ENCODE measurements at regions not wholly inside any gene's neighbourhood (a gene's known extent, or its start where the extent isn't known, plus 50 kb on each side); places are given as distances from the start of the nearest gene placed in this dataset.

DNA sequence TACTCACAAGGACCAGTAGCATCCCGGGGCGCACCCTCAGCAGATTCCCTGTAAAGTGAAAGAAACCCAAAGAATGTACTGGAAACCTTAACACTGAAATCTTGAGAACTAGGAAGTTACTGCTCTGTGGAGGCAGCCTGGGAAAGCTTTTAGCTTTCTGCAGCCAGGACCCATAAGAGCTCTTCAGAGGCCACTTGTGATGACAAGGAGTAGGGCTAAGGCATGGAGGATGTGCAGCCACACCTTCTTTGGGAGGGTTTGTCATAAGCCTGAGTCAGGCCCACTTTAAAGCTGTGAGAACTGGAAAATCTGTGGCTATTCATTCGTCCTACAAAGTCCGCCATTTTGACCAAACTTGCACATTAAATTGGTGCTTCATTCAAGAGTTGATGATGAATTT lies 291.1 kb upstream of the TLE4 start:
- no peaks in the 10 kb centered on the region for H3K4me1 ChIP-seq (ENCODE audit: insufficient read depth, low read length, poor library complexity, severe bottlenecking)
- no peaks in the 10 kb centered on the region for H3K36me3 ChIP-seq (ENCODE audit: insufficient read depth, low read length, poor library complexity, severe bottlenecking)
- intact Hi-C loops (cut with micrococcal nuclease; ENCODE audit: unreplicated experiment): no loop called here
- no peak overlapping the region for H3K27ac ChIP-seq (ENCODE audit: low read depth, low read length, poor library complexity, severe bottlenecking)
- no TSS peak for BruUV-seq (replicated peaks)
- no peak for TF ChIP-seq EZH2 (IDR thresholded peaks at IDR 0.05; ENCODE audit: borderline replicate concordance, low read depth, low read length, poor library complexity, severe bottlenecking)
- TF ChIP-seq, protein P1, sequence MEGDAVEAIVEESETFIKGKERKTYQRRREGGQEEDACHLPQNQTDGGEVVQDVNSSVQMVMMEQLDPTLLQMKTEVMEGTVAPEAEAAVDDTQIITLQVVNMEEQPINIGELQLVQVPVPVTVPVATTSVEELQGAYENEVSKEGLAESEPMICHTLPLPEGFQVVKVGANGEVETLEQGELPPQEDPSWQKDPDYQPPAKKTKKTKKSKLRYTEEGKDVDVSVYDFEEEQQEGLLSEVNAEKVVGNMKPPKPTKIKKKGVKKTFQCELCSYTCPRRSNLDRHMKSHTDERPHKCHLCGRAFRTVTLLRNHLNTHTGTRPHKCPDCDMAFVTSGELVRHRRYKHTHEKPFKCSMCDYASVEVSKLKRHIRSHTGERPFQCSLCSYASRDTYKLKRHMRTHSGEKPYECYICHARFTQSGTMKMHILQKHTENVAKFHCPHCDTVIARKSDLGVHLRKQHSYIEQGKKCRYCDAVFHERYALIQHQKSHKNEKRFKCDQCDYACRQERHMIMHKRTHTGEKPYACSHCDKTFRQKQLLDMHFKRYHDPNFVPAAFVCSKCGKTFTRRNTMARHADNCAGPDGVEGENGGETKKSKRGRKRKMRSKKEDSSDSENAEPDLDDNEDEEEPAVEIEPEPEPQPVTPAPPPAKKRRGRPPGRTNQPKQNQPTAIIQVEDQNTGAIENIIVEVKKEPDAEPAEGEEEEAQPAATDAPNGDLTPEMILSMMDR (conservative IDR thresholded peaks at IDR 0.05; ENCODE audit: low read depth, low read length): no peak
- DNase-seq (ENCODE audit: low spot score): no peak
- no peak overlapping the region for H3K4me3 ChIP-seq (ENCODE audit: low read depth, low read length, poor library complexity, severe bottlenecking)
- ChIA-PET POLR2A (ENCODE audit: low non-redundant PET) (no interaction called here), CTCF (no interaction called here)
- H3K9me3 ChIP-seq (ENCODE audit: low read depth, low read length, poor library complexity, severe bottlenecking): no peaks in the 10 kb centered on the region
- H3K27me3 ChIP-seq (replicated peaks; ENCODE audit: insufficient read depth, low read depth, low read length, poor library complexity): peaks cover 41% of the 10 kb centered on the region

DNA sequence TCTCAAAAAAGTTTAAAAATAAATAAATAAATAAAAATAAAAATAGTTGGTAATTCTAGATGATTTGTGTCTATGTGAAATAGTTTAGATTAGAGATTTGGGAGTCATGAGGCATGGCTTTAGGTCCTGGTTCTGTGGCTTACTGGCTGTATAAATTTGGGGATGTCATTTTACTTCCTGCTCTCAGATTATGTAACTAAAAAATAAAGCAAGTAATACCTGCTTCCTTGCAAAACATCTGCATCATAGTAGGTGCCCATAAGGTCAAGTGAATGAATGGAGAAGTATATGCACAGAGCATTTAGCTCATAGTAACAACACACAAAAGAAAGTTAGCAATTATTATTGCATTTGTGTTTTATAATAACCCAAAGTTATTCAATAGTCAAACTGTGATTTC lies 287.7 kb upstream of the TLE4 start:
- intact Hi-C loops (cut with micrococcal nuclease; ENCODE audit: unreplicated experiment): no loop called here
- H3K27ac ChIP-seq (ENCODE audit: low read depth, low read length, poor library complexity, severe bottlenecking): no peak overlapping the region
- no peaks in the 10 kb centered on the region for H3K36me3 ChIP-seq (ENCODE audit: insufficient read depth, low read length, poor library complexity, severe bottlenecking)
- no peaks in the 10 kb centered on the region for H3K4me1 ChIP-seq (ENCODE audit: insufficient read depth, low read length, poor library complexity, severe bottlenecking)
- H3K27me3 ChIP-seq (replicated peaks; ENCODE audit: insufficient read depth, low read depth, low read length, poor library complexity): peaks cover 64% of the 10 kb centered on the region
- no TSS peak for BruUV-seq (replicated peaks)
- no peak overlapping the region for H3K4me3 ChIP-seq (ENCODE audit: low read depth, low read length, poor library complexity, severe bottlenecking)
- no peaks in the 10 kb centered on the region for H3K9me3 ChIP-seq (ENCODE audit: low read depth, low read length, poor library complexity, severe bottlenecking)
- DNase-seq (ENCODE audit: low spot score): no peak
- TF ChIP-seq, protein P1 (conservative IDR thresholded peaks at IDR 0.05; ENCODE audit: low read depth, low read length): no peak
- no peak for TF ChIP-seq EZH2 (IDR thresholded peaks at IDR 0.05; ENCODE audit: borderline replicate concordance, low read depth, low read length, poor library complexity, severe bottlenecking)
- CTCF ChIA-PET: no interaction called here
- POLR2A ChIA-PET (ENCODE audit: low non-redundant PET): no interaction called here

DNA sequence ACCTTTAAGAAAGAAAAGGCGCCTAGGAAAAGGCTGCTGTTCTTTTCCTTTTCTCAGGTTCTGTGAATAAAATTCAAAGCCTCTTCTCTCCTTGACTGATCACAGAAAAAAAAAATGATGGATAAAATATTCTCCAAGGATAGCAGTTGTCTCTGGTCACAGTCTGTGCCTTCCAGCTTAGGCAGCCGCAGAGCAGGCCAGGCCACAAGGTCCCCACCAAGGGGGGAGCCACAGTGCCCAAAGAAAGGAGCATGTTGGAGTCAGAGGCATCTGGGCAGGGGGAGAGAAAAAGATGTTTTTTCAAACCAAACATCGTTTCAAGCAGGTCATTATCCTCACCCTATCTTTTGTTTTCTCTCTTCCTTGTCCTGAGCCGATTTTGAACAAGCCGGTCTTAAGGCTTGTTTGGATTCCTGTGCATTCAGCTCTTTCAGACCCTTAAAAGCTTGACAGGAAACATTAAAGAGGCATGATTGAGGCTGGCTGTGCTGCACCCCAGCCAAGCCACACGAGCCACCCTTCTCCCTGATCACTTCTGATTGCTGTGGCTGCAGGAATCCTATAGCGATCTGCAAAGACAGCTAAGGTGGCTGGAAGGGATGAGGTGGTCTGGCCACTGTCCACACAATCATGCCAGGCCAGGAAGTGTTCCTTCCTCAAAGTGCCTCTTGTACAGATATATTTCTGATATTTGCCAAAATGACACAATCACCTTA lies 284.6 kb upstream of the TLE4 start:
- Histone ChIP-seq H3K27ac (ENCODE audit: low read depth, low read length, poor library complexity, severe bottlenecking) (no peak overlapping the region), H3K36me3 (ENCODE audit: insufficient read depth, low read length, poor library complexity, severe bottlenecking) (no peaks in the 10 kb centered on the region), H3K9me3 (ENCODE audit: low read depth, low read length, poor library complexity, severe bottlenecking) (no peaks in the 10 kb centered on the region), H3K4me1 (ENCODE audit: insufficient read depth, low read length, poor library complexity, severe bottlenecking) (no peaks in the 10 kb centered on the region), H3K4me3 (ENCODE audit: low read depth, low read length, poor library complexity, severe bottlenecking) (no peak overlapping the region), H3K27me3 (replicated peaks; ENCODE audit: insufficient read depth, low read depth, low read length, poor library complexity) (peaks cover 66% of the 10 kb centered on the region)
- POLR2A ChIA-PET (ENCODE audit: low non-redundant PET): no interaction called here
- CTCF ChIA-PET: no interaction called here
- BruUV-seq (replicated peaks): no TSS peak
- TF ChIP-seq, protein P1 (conservative IDR thresholded peaks at IDR 0.05; ENCODE audit: low read depth, low read length): no peak
- TF ChIP-seq EZH2 (IDR thresholded peaks at IDR 0.05; ENCODE audit: borderline replicate concordance, low read depth, low read length, poor library complexity, severe bottlenecking): peak; percentile 18
- intact Hi-C loops (cut with micrococcal nuclease; ENCODE audit: unreplicated experiment): no loop called here
- DNase-seq (ENCODE audit: low spot score): no peak

All from A673 (cell line).